ENCODE measurements at regions not wholly inside any gene's neighbourhood (a gene's known extent, or its start where the extent isn't known, plus 50 kb on each side); places are given as distances from the start of the nearest gene placed in this dataset.

- H3K79me2 ChIP-seq (ENCODE audit: control insufficient read depth, low read length): no peaks in the 10 kb centered on the region
- no peaks in the 10 kb centered on the region for H3F3A ChIP-seq (ENCODE audit: control insufficient read depth, insufficient read depth)
- H3K4me1 ChIP-seq (ENCODE audit: control insufficient read depth, low read length): no peaks in the 10 kb centered on the region
- no peak overlapping the region for H3K4me2 ChIP-seq (ENCODE audit: low read length)
- H4K20me1 ChIP-seq (ENCODE audit: control insufficient read depth, insufficient read depth, low read depth, low read length): no peaks in the 10 kb centered on the region
- no peaks in the 10 kb centered on the region for H3K27me3 ChIP-seq (ENCODE audit: control insufficient read depth, low read length)
- H3K9me3 ChIP-seq (ENCODE audit: control insufficient read depth, insufficient read depth, low read length): no peaks in the 10 kb centered on the region
- H3K9me2 ChIP-seq (replicated peaks; ENCODE audit: control insufficient read depth, low read length): no peaks in the 10 kb centered on the region
- no peaks in the 10 kb centered on the region for H3K36me3 ChIP-seq (ENCODE audit: control insufficient read depth, low read length)
- no peak overlapping the region for H3K27ac ChIP-seq (ENCODE audit: low read depth, low read length)
- H3K4me3 ChIP-seq (ENCODE audit: low read length): no peak overlapping the region
- TF ChIP-seq CTCF (IDR thresholded peaks at IDR 0.05; ENCODE audit: low read depth, low read length, poor library complexity, severe bottlenecking) (no peak), EZH2phosphoT487 (IDR thresholded peaks at IDR 0.05; ENCODE audit: borderline replicate concordance, low read length) (no peak)
These were observed 645.8 kb upstream of the NR2F2 start for GRCh38 chr15:95684693-95685115.

GRCh38 chr15:95687061-95687460 is 643.4 kb upstream of the NR2F2 start:
- Histone ChIP-seq H3K27me3 (ENCODE audit: control insufficient read depth, low read length) (no peaks in the 10 kb centered on the region), H3K27ac (ENCODE audit: low read depth, low read length) (no peak overlapping the region), H4K20me1 (ENCODE audit: control insufficient read depth, insufficient read depth, low read depth, low read length) (no peaks in the 10 kb centered on the region), H3K9me3 (ENCODE audit: control insufficient read depth, insufficient read depth, low read length) (no peaks in the 10 kb centered on the region), H3F3A (ENCODE audit: control insufficient read depth, insufficient read depth) (no peaks in the 10 kb centered on the region), H3K4me1 (ENCODE audit: control insufficient read depth, low read length) (no peaks in the 10 kb centered on the region), H3K4me2 (ENCODE audit: low read length) (no peak overlapping the region), H3K9me2 (replicated peaks; ENCODE audit: control insufficient read depth, low read length) (no peaks in the 10 kb centered on the region), H3K4me3 (ENCODE audit: low read length) (no peak overlapping the region), H3K79me2 (ENCODE audit: control insufficient read depth, low read length) (no peaks in the 10 kb centered on the region), H3K36me3 (ENCODE audit: control insufficient read depth, low read length) (no peaks in the 10 kb centered on the region)
- TF ChIP-seq CTCF (IDR thresholded peaks at IDR 0.05; ENCODE audit: low read depth, low read length, poor library complexity, severe bottlenecking): no peak
- no peak for TF ChIP-seq EZH2phosphoT487 (IDR thresholded peaks at IDR 0.05; ENCODE audit: borderline replicate concordance, low read length)

- no peaks in the 10 kb centered on the region for H4K20me1 ChIP-seq (ENCODE audit: control insufficient read depth, insufficient read depth, low read depth, low read length)
- no peaks in the 10 kb centered on the region for H3K79me2 ChIP-seq (ENCODE audit: control insufficient read depth, low read length)
These were observed 642.8 kb upstream of the NR2F2 start for GRCh38 chr15:95687686-95688085.

More at GRCh38 chr15:95687686-95688085, 642.8 kb upstream of the NR2F2 start:
- Histone ChIP-seq H3K27me3 (ENCODE audit: control insufficient read depth, low read length) (no peaks in the 10 kb centered on the region), H3K36me3 (ENCODE audit: control insufficient read depth, low read length) (no peaks in the 10 kb centered on the region), H3K4me3 (ENCODE audit: low read length) (no peak overlapping the region), H3K9me3 (ENCODE audit: control insufficient read depth, insufficient read depth, low read length) (no peaks in the 10 kb centered on the region), H3K4me2 (ENCODE audit: low read length) (no peak overlapping the region), H3K9me2 (replicated peaks; ENCODE audit: control insufficient read depth, low read length) (no peaks in the 10 kb centered on the region), H3F3A (ENCODE audit: control insufficient read depth, insufficient read depth) (no peaks in the 10 kb centered on the region), H3K27ac (ENCODE audit: low read depth, low read length) (no peak overlapping the region), H3K4me1 (ENCODE audit: control insufficient read depth, low read length) (no peaks in the 10 kb centered on the region)
- no peak for TF ChIP-seq CTCF (IDR thresholded peaks at IDR 0.05; ENCODE audit: low read depth, low read length, poor library complexity, severe bottlenecking)
- TF ChIP-seq EZH2phosphoT487 (IDR thresholded peaks at IDR 0.05; ENCODE audit: borderline replicate concordance, low read length): no peak

Data from DOHH2 (cell line).